ENCODE measurements at regions not wholly inside any gene's neighbourhood (a gene's known extent, or its start where the extent isn't known, plus 50 kb on each side); places are given as distances from the start of the nearest gene placed in this dataset.
"Not testable (repeated sequence)": the region's sequence is repeated elsewhere in the genome, so short reads cannot be mapped to it uniquely, and the experiment has no call there.

- DNase-seq: no peak
Measured at GRCh38 chr10:129194181-129194870, 272.7 kb upstream of the MGMT start.

DNA sequence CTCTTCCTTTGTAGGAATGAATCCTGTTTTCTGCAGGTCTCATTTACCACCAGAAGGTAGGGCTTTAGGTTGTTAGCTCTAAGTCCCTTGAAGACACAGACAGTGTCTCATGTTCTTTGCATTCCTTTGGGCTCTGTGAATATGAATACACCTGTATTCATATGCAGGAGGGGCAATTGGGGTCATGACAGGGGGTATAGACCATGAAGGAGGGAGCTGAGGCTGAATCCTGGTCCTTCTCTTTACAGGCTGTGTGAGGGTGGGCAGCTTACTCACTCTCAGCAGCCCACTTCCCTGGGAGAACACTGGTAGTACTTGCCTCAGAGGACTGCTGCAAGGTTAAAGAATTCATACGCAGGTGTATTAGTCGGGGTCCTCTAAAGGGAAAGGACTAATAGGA, 267.2 kb upstream of the MGMT start:
- DNase-seq: no peak

- DNase-seq: no peak
Measured at GRCh38 chr10:129203819-129204218, 263.2 kb upstream of the MGMT start.

- no peak for DNase-seq
Measured at GRCh38 chr10:129207297-129207696, 259.7 kb upstream of the MGMT start.

GRCh38 chr10:129210876-129211275, 256.2 kb upstream of the MGMT start:
- no peak for DNase-seq

DNA sequence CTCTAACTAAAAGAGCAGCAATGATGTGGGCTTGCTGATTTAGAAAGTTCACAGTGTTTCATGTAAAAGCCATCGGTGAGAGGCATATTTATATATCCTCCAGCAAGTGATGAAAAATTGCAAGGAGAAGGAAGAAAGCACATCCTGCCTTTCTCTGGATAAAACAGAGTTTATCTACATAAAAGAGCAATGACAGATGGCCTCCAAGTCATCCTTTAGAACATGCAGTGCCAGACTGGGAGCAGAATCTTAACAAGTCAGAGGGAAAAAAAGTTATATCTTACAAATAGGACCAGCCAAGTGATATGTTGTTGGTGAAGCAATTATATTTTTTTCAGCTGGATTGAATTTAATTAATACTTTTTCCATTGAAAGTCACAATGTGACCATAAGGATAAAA, 253.8 kb upstream of the MGMT start:
- DNase-seq: no peak

- not testable (repeated sequence) for DNase-seq
Measured at GRCh38 chr10:129213996-129214395, 253.0 kb upstream of the MGMT start.

DNA sequence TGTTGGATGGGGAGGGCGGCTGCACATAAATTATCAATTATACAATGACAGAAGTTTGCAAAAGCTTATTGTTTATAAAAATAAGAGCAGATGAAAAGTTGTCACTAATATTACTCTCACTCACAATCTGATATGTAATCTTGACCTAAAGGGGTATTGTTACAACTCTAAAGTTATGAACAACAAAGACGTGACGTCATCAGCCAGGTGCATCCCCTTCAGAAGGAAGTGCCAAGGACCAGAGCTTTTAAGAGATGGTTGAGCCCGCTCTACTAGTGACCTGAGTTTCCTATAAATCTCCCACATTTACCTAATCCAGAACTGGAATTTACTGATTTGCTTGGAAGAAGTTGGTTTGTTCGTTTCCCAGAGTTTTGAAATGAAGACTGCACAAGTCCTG, 247.7 kb upstream of the MGMT start:
- DNase-seq: no peak

GRCh38 chr10:129222436-129222835, 244.6 kb upstream of the MGMT start:
- no peak for DNase-seq

GRCh38 chr10:129223363-129223762, 243.7 kb upstream of the MGMT start:
- no peak for DNase-seq

- no peak for DNase-seq
Measured at GRCh38 chr10:129224065-129224464, 243.0 kb upstream of the MGMT start.

- DNase-seq: no peak
Measured at GRCh38 chr10:129231821-129232220, 235.2 kb upstream of the MGMT start.

- no peak for DNase-seq
Measured at GRCh38 chr10:129233351-129234148, 233.5 kb upstream of the MGMT start.

DNA sequence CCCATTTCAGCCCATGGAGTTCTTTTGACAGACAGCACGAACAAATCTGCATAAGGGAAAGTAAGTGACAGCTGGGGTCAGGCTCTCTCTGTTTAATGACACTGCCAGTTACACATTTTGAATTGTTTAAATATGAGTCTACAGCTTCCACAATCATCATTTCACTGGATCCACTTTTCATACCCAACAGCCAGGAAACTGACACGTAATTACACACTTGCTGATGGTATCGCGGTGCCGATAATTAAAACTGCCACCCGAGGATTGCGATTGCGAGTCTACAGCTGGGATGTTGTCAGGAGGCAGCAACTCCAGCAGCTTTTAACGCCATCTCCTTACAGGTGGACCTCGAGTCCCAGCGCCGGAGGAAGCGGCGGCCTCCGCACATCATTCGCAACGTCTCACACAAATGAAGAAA, 230.8 kb upstream of the MGMT start:
- DNase-seq: no peak

GRCh38 chr10:129241461-129241860, 225.6 kb upstream of the MGMT start:
- no peak for DNase-seq

GRCh38 chr10:129244298-129244697, 222.7 kb upstream of the MGMT start:
- DNase-seq: no peak

DNA sequence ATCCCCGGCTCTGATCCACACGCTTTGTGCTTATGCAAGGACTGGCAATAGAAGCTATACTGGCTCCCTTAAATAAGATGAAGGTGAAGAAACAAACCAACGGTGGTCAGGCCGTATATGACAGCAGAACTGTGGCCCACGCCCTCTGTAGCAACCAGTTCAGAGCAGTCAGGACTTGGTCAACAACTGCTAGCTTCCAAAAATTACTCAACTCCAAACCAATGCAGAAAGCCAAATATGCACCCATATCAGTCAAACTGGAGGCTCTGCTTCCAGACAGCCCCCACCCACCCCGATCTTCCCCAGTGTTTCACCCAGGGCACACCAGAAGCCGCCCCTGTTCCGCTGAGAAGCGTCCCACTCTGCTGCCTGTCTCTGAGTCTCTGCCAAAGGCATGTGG, 222.3 kb upstream of the MGMT start:
- DNase-seq: no peak

DNA sequence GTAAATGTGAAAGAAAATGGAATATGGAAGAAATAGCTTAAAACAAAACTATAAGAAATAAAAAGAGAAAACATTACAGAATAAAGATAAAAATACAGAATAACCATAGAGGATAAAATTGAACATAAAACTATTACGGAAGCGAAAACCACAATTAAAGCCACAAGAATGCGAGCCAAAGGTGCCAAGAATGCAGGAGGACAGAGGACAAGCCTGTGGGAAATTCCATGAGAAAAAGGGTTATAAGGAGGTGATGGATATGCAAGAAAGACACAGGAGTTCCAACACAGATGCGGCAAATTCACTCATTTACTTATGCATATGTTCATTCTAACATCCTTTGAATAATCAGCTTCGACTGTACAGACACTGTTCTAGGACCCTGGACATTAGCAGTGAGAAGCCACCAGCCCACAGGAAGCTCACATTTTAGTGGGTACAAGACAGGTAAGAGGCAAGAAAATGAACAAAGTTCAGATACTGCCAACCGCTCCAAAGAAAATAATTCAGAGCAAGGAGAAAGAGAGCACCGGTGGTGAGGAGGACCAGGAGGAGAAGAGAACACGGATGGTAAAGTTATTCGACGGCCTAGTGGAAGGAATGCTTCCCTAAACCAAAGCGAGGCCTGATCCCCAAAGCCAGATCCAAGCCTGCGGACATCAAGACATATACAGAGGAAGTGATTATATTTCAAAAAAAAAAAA, 213.7 kb upstream of the MGMT start:
- DNase-seq: no peak

DNA sequence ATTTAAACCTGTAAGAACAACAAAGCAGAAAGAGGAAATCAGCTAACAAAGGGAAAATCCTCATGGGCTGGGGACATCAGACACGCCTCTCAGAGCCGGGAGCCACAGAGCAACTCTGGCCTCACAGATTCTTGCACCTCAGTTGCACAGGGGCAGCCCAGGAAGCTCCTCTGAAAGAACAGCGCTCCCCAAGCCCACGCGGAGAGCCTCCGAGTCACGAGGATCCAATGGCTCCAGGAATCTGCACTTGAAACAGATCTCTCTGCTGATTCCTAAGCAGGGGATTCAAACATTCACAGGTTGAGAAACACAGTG, 213.2 kb upstream of the MGMT start:
- DNase-seq: no peak

- no peak for DNase-seq
Measured at GRCh38 chr10:129258283-129258923, 208.6 kb upstream of the MGMT start.

DNA sequence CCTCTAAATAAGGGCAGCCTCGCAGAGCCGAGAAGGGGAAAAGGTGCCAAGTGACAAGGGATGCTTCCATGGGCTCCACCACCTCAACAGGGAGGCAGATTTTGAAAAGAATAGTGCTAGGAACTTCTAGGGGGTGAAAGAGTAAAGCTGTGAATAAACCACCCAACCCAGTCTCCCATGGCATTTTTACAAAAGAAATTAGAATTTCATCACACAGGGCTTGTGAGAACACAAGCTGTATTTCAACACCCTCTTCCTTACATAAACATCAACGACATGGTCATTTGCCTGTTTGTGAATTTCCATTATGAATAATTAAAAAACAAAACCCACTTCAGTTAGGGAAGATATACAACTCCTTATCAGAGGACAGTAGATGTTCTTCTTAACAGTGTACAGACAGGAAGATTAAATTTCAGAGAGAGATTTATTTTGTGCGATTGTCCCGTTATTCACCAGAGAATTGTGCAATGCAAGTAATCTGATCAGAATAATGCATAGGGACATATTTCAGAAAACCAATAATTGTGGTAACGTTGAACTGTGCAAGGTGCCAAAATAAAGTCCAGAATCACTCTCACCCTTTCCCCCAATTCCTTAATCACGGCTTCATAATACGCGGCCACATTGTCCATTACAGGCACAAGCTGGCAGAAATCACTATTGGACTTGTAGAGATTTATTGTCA, 207.8 kb upstream of the MGMT start:
- no peak for DNase-seq

GRCh38 chr10:129272176-129272575, 194.9 kb upstream of the MGMT start:
- DNase-seq: no peak

Measured in GOT3 (cell line).